ENCODE measurements at regions not wholly inside any gene's neighbourhood (a gene's known extent, or its start where the extent isn't known, plus 50 kb on each side); places are given as distances from the start of the nearest gene placed in this dataset.
"Not testable (repeated sequence)": the region's sequence is repeated elsewhere in the genome, so short reads cannot be mapped to it uniquely, and the experiment has no call there.

- intact Hi-C loops (cut with micrococcal nuclease): no loop called here
- no peak for ATAC-seq (ENCODE audit: low read depth)
- H3K36me3 Mint-ChIP-seq (ENCODE audit: low read depth): no peaks in the 10 kb centered on the region
- ChIA-PET POLR2A (no interaction called here), CTCF (no interaction called here)
- no peak for DNase-seq
- peaks cover 3% of the 10 kb centered on the region for H3K4me1 Mint-ChIP-seq
- no peaks in the 10 kb centered on the region for H3K9me3 Mint-ChIP-seq
- TF ChIP-seq CTCF (IDR thresholded peaks at IDR 0.05): no peak
- H3K27me3 Mint-ChIP-seq: no peaks in the 10 kb centered on the region
- no peak overlapping the region for H3K4me3 Mint-ChIP-seq
- H3K27ac Mint-ChIP-seq: no peak overlapping the region
Measured at GRCh38 chr6:63510849-63511248, 61.4 kb upstream of the LOC128125822 start.

GRCh38 chr6:63514488-63515173 is 57.6 kb upstream of the LOC128125822 start:
- no peak overlapping the region for H3K4me3 Mint-ChIP-seq
- intact Hi-C loops (cut with micrococcal nuclease): no loop called here
- POLR2A ChIA-PET: no interaction called here

DNA sequence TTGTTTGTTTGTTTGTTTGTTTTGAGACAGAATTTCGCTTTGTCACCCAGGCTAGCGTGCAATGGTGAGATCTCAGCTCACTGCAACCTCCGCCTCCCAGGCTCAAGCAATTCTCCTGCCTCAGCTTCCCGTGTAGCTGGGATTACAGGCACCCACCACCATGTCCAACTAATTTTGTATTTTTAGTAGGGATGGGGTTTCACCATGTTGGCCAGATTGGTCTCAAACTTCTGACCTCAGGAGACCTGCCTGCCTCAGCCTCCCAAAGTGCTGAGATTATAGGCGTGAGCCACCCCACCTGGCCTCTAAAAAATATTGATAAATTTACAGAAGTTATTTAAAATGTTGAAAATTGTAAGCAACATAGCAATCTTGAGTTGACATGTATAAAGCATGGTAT is 57.1 kb upstream of the LOC128125822 start:
- H3K27me3 Mint-ChIP-seq; intact Hi-C loops (cut with micrococcal nuclease); H3K9me3 Mint-ChIP-seq; DNase-seq; CTCF ChIA-PET; H3K4me3 Mint-ChIP-seq; POLR2A ChIA-PET; ATAC-seq (ENCODE audit: low read depth); H3K27ac Mint-ChIP-seq; H3K36me3 Mint-ChIP-seq (ENCODE audit: low read depth): not testable (repeated sequence)
- H3K4me1 Mint-ChIP-seq: peaks cover 16% of the 10 kb centered on the region

More at GRCh38 chr6:63514488-63515173, 57.6 kb upstream of the LOC128125822 start:
- no peak for TF ChIP-seq CTCF (IDR thresholded peaks at IDR 0.05)
- CTCF ChIA-PET: no interaction called here
- H3K4me1 Mint-ChIP-seq: peaks cover 15% of the 10 kb centered on the region
- no peaks in the 10 kb centered on the region for H3K27me3 Mint-ChIP-seq
- H3K36me3 Mint-ChIP-seq (ENCODE audit: low read depth): no peaks in the 10 kb centered on the region
- H3K27ac Mint-ChIP-seq: no peak overlapping the region
- DNase-seq: no peak
- H3K9me3 Mint-ChIP-seq: no peaks in the 10 kb centered on the region
- ATAC-seq (ENCODE audit: low read depth): no peak

- Mint-ChIP-seq H3K36me3 (ENCODE audit: low read depth) (no peaks in the 10 kb centered on the region), H3K9me3 (no peaks in the 10 kb centered on the region), H3K27me3 (no peaks in the 10 kb centered on the region), H3K27ac (no peak overlapping the region), H3K4me1 (peaks cover 16% of the 10 kb centered on the region), H3K4me3 (no peak overlapping the region)
- DNase-seq (no peak), ATAC-seq (ENCODE audit: low read depth) (no peak)
- CTCF ChIA-PET: no interaction called here
- intact Hi-C loops (cut with micrococcal nuclease): no loop called here
- POLR2A ChIA-PET: no interaction called here
- no peak for TF ChIP-seq CTCF (IDR thresholded peaks at IDR 0.05)
Measured at GRCh38 chr6:63516186-63516944, 55.9 kb upstream of the LOC128125822 start.

GRCh38 chr6:63517221-63517620 is 55.1 kb upstream of the LOC128125822 start:
- ChIA-PET CTCF (no interaction called here), POLR2A (no interaction called here)
- ATAC-seq (ENCODE audit: low read depth): no peak
- Mint-ChIP-seq H3K4me3 (no peak overlapping the region), H3K27ac (no peak overlapping the region), H3K9me3 (no peaks in the 10 kb centered on the region), H3K36me3 (ENCODE audit: low read depth) (no peaks in the 10 kb centered on the region), H3K4me1 (peaks cover 16% of the 10 kb centered on the region), H3K27me3 (no peaks in the 10 kb centered on the region)
- intact Hi-C loops (cut with micrococcal nuclease): no loop called here
- DNase-seq: no peak
- no peak for TF ChIP-seq CTCF (IDR thresholded peaks at IDR 0.05)
